Type B pancreatic cell (in vitro differentiated cells): ENCODE measurements at regions not wholly inside any gene's neighbourhood (a gene's known extent, or its start where the extent isn't known, plus 50 kb on each side); places are given as distances from the start of the nearest gene placed in this dataset.

Experiments
- DNase-seq: peaks from one replicate; pipeline ENCODE4 v3.0.0; 2021; ENCODE audit warnings: mixed read lengths; ENCODE audit not compliant: unreplicated experiment; ENCODE audit errors: extremely low spot score
- H3K27ac Mint-ChIP-seq: 2 replicates; pipeline ENCODE4 v1.8.0; 2021; ENCODE audit warnings: mild to moderate bottlenecking, mixed read lengths
- H3K27me3 Mint-ChIP-seq: 2 replicates; pipeline ENCODE4 v1.8.0; 2021; ENCODE audit warnings: mixed read lengths
- H3K36me3 Mint-ChIP-seq: 2 replicates; pipeline ENCODE4 v1.8.0; 2021; ENCODE audit warnings: mixed read lengths
- H3K4me1 Mint-ChIP-seq: one replicate; pipeline ENCODE4 v1.8.0; 2021; ENCODE audit warnings: mixed read lengths; ENCODE audit not compliant: unreplicated experiment
- H3K4me3 Mint-ChIP-seq: 2 replicates; pipeline ENCODE4 v1.8.0; 2021; ENCODE audit warnings: mild to moderate bottlenecking, mixed read lengths
- H3K9me3 Mint-ChIP-seq: 2 replicates; pipeline ENCODE4 v1.8.0; 2021; ENCODE audit warnings: mixed read lengths
- TF ChIP-seq, protein P1 (sequence below): fragments of 200-600 bp; sonication (generic); conservative IDR thresholded peaks from 2 replicates; pipeline ENCODE4 v1.5.0; 2021; ENCODE audit warnings: antibody characterized with exemption, mild to moderate bottlenecking

DNA sequence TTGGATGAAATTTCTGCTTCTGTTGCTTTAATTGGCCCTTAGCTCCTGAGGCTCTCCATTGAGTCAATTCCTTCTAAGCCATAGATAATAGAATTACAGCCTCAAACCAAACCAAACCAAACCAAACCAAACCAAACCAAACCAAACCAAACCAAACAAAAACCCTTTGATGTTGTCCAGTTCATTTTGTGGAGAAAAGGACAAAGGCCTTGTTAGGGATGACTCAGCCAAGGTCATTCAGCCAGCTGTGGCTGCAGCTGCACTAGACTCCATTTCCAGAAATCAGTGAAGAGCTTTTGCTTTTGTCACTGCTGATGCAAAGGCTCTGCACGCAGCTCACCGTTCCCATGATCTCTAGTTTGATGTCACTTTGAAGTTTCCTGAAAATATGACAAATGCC lies 82.2 kb upstream of the RMST start:
- Mint-ChIP-seq H3K27ac (no peak overlapping the region), H3K36me3 (no peaks in the 10 kb centered on the region), H3K9me3 (no peaks in the 10 kb centered on the region), H3K4me3 (no peak overlapping the region), H3K27me3 (peaks cover 10% of the 10 kb centered on the region), H3K4me1 (no peaks in the 10 kb centered on the region)
- TF ChIP-seq, protein P1, sequence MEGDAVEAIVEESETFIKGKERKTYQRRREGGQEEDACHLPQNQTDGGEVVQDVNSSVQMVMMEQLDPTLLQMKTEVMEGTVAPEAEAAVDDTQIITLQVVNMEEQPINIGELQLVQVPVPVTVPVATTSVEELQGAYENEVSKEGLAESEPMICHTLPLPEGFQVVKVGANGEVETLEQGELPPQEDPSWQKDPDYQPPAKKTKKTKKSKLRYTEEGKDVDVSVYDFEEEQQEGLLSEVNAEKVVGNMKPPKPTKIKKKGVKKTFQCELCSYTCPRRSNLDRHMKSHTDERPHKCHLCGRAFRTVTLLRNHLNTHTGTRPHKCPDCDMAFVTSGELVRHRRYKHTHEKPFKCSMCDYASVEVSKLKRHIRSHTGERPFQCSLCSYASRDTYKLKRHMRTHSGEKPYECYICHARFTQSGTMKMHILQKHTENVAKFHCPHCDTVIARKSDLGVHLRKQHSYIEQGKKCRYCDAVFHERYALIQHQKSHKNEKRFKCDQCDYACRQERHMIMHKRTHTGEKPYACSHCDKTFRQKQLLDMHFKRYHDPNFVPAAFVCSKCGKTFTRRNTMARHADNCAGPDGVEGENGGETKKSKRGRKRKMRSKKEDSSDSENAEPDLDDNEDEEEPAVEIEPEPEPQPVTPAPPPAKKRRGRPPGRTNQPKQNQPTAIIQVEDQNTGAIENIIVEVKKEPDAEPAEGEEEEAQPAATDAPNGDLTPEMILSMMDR: no peak
- DNase-seq: no peak

GRCh38 chr12:97385121-97385520 lies 77.5 kb upstream of the RMST start:
- Mint-ChIP-seq H3K4me3 (no peak overlapping the region), H3K27ac (no peak overlapping the region), H3K4me1 (peaks cover 6% of the 10 kb centered on the region), H3K27me3 (no peaks in the 10 kb centered on the region), H3K36me3 (no peaks in the 10 kb centered on the region), H3K9me3 (no peaks in the 10 kb centered on the region)
- no peak for DNase-seq
- TF ChIP-seq, protein P1: no peak

GRCh38 chr12:97386133-97386581 lies 76.4 kb upstream of the RMST start:
- no peaks in the 10 kb centered on the region for H3K27me3 Mint-ChIP-seq
- DNase-seq: no peak
- no peak overlapping the region for H3K27ac Mint-ChIP-seq
- H3K4me3 Mint-ChIP-seq: no peak overlapping the region
- H3K4me1 Mint-ChIP-seq: peaks cover 6% of the 10 kb centered on the region
- H3K36me3 Mint-ChIP-seq: no peaks in the 10 kb centered on the region
- H3K9me3 Mint-ChIP-seq: no peaks in the 10 kb centered on the region
- TF ChIP-seq, protein P1: no peak

GRCh38 chr12:97387844-97388243 lies 74.8 kb upstream of the RMST start:
- no peaks in the 10 kb centered on the region for H3K9me3 Mint-ChIP-seq
- no peak overlapping the region for H3K27ac Mint-ChIP-seq
- peaks cover 6% of the 10 kb centered on the region for H3K4me1 Mint-ChIP-seq
- no peak for DNase-seq
- H3K4me3 Mint-ChIP-seq: no peak overlapping the region
- no peaks in the 10 kb centered on the region for H3K27me3 Mint-ChIP-seq
- TF ChIP-seq, protein P1: no peak
- no peaks in the 10 kb centered on the region for H3K36me3 Mint-ChIP-seq

DNA sequence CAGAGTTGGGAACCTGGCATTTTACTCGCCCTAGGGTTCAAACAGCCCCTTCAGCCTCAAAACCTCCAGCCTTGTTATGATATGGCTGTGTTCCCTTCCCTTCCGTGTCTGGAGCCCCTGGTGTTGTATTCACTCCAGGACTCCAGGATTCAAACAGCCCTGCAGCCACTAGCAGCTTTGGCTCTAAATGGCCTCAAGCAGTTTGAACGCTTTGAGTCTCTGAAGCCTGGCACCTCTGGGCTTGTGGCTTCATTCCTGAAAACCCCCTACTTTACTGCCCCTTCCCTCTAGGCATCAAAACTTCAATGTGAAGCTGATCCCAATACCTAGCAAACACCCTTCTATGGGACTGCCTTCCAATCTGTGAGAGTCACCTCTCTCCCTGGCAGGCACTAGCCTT lies 67.9 kb upstream of the RMST start:
- Mint-ChIP-seq H3K27ac (no peak overlapping the region), H3K9me3 (peaks cover 4% of the 10 kb centered on the region), H3K36me3 (no peaks in the 10 kb centered on the region), H3K4me3 (no peak overlapping the region), H3K4me1 (peaks cover 10% of the 10 kb centered on the region), H3K27me3 (peaks cover 4% of the 10 kb centered on the region)
- no peak for DNase-seq
- TF ChIP-seq, protein P1: no peak

- DNase-seq: no peak
- peaks cover 6% of the 10 kb centered on the region for H3K27me3 Mint-ChIP-seq
- TF ChIP-seq, protein P1: no peak
- peaks cover 4% of the 10 kb centered on the region for H3K9me3 Mint-ChIP-seq
- H3K4me3 Mint-ChIP-seq: peak overlapping the region; percentile 39
- no peaks in the 10 kb centered on the region for H3K36me3 Mint-ChIP-seq
- peaks cover 13% of the 10 kb centered on the region for H3K4me1 Mint-ChIP-seq
- H3K27ac Mint-ChIP-seq: peak overlapping the region; percentile 2
Observed at GRCh38 chr12:97397008-97397407, 65.6 kb upstream of the RMST start.
